Psoas muscle (tissue), 7 donors: ENCODE measurements at regions not wholly inside any gene's neighbourhood (a gene's known extent, or its start where the extent isn't known, plus 50 kb on each side); places are given as distances from the start of the nearest gene placed in this dataset.

Source experiments
- ATAC-seq, 4 donors: fragments of 200-7000 bp; cut with Tn5 transposase; one replicate each; pipeline ENCODE4 v1.9.1; 2020; ENCODE audit warnings: moderate library complexity in 3 of 4, mild to moderate bottlenecking in 2 of 4
- DNase-seq, 2 donors: peaks; one replicate each; pipeline ENCODE4 v3.0.0-alpha.2; 2020
- H3K27ac ChIP-seq: fragments of 200-600 bp; one replicate; pipeline ENCODE4 v1.8.0; 2022
- H3K27me3 ChIP-seq, 3 donors: fragments of 200-600 bp in 1 of 3; one replicate each; pipeline versions ENCODE4 v1.6.1 to v1.8.0; 2013 to 2022; ENCODE audit warnings: low read length in 2 of 3, mild to moderate bottlenecking in 2 of 3, moderate library complexity in 1 of 3; ENCODE audit not compliant: insufficient read depth in 3 of 3
- H3K36me3 ChIP-seq, 2 donors: fragments of 200-600 bp in 1 of 2; one replicate each; pipeline versions ENCODE4 v1.6.1 to v1.8.0; 2013 to 2022; ENCODE audit warnings: low read depth in 1 of 2, mild to moderate bottlenecking in 1 of 2, moderate library complexity in 1 of 2; ENCODE audit not compliant: insufficient read depth in 1 of 2
- H3K4me1 ChIP-seq: fragments of 200-600 bp; one replicate; pipeline ENCODE4 v1.8.0; 2022
- H3K4me3 ChIP-seq: fragments of 200-600 bp; one replicate; pipeline ENCODE4 v1.8.0; 2022; ENCODE audit warnings: mild to moderate bottlenecking
- H3K9me3 ChIP-seq: fragments of 200-600 bp; one replicate; pipeline ENCODE4 v1.8.0; 2022
- WGBS, 3 donors: extraction: QIAGEN DNeasy Blood & Tissue Kit; methylation state at CpG; one replicate each; pipeline versions ENCODE4 v1.1.6 to v1.1.7; 2013; 5-methylcytosine and 5-hydroxymethylcytosine counted together
- intact Hi-C, 2 donors: fragments of 100-400 bp; cut with DNase I; formaldehyde crosslinking; loops; one replicate each; pipeline versions ENCODE4 v1.11.0 to v1.14.2; 2022
- TF ChIP-seq, protein P1 (sequence below): fragments of 200-600 bp; IDR thresholded peaks from one replicate; pipeline ENCODE4 v1.8.0; 2022; ENCODE audit warnings: antibody characterized with exemption
- donor health status: healthy with polysubstance abuse.
- donor health status: DM: no; HTN: no; CAD: no; lungs with moderate emphysema.
- donor health status: Bipolar disorder and iron deficiency.
- donor health status: healthy.
- donor health status: DM: yes; HTN: yes; CAD: no.
- donor health status: DM: no; HTN: no; CAD: no.
- donor health status: DM: yes; HTN: yes; CAD: no.

DNA sequence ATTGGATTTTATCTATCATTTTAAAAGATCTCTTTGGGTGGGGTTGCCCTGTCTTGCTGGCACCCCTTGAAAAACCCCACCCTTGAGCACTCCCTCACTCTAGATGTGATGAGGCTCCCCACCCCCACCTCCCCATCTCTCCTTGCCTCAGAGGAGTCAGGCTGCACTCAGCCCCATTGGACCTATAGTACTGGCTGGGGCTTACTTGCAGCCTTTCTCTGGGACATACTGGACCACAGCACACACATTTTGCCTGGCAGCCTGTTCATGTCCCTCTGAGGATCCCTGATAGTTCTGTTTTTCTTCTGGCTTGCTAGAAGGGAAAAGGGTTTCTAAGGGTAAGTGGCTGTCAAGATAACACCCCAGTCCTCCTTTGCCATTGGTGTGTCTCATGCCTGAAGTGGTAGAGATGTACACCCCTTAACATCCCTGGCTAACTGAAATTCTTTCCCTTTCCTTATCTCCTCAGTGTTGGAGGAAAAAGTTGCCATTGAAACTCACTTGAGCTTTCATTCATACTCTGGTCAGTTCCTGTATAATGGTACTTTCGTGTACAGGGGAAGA, 553.4 kb upstream of the CITED2 start:
- no peak for ATAC-seq
- no peaks in the 10 kb centered on the region for H3K9me3 ChIP-seq
- no peak overlapping the region for H3K4me3 ChIP-seq
- WGBS, 3 donors: 74 to 90% (median 90%) methylated on average over 1 of the region's 1 CpG
- DNase-seq: no peak
- H3K36me3 ChIP-seq: no peaks in the 10 kb centered on the region
- no peaks in the 10 kb centered on the region for H3K4me1 ChIP-seq
- TF ChIP-seq, protein P1, sequence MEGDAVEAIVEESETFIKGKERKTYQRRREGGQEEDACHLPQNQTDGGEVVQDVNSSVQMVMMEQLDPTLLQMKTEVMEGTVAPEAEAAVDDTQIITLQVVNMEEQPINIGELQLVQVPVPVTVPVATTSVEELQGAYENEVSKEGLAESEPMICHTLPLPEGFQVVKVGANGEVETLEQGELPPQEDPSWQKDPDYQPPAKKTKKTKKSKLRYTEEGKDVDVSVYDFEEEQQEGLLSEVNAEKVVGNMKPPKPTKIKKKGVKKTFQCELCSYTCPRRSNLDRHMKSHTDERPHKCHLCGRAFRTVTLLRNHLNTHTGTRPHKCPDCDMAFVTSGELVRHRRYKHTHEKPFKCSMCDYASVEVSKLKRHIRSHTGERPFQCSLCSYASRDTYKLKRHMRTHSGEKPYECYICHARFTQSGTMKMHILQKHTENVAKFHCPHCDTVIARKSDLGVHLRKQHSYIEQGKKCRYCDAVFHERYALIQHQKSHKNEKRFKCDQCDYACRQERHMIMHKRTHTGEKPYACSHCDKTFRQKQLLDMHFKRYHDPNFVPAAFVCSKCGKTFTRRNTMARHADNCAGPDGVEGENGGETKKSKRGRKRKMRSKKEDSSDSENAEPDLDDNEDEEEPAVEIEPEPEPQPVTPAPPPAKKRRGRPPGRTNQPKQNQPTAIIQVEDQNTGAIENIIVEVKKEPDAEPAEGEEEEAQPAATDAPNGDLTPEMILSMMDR: no peak
- no peaks in the 10 kb centered on the region for H3K27me3 ChIP-seq
- no peak overlapping the region for H3K27ac ChIP-seq
- intact Hi-C loops: no loop called here

GRCh38 chr6:139927236-139927635, 552.8 kb upstream of the CITED2 start:
- Histone ChIP-seq H3K27me3 (no peaks in the 10 kb centered on the region), H3K4me3 (no peak overlapping the region), H3K36me3 (no peaks in the 10 kb centered on the region), H3K4me1 (no peaks in the 10 kb centered on the region), H3K27ac (no peak overlapping the region), H3K9me3 (no peaks in the 10 kb centered on the region)
- DNase-seq (no peak), ATAC-seq (peak in 2 of 4 donors; percentile 22 to 43)
- TF ChIP-seq, protein P1: no peak
- WGBS, 3 donors: 86 to 91% (median 90%) methylated on average over 2 of the region's 2 CpGs
- intact Hi-C loops: no loop called here

GRCh38 chr6:139926711-139927110, 552.3 kb upstream of the CITED2 start:
- TF ChIP-seq, protein P1: no peak
- 75 to 92% (median 77%) methylated on average over 3 of the region's 3 CpGs for WGBS, 3 donors
- ATAC-seq (no peak), DNase-seq (no peak)
- intact Hi-C loops: no loop called here
- no peaks in the 10 kb centered on the region for H3K27me3 ChIP-seq
- H3K4me3 ChIP-seq: no peak overlapping the region
- H3K4me1 ChIP-seq: no peaks in the 10 kb centered on the region
- H3K9me3 ChIP-seq: no peaks in the 10 kb centered on the region
- H3K27ac ChIP-seq: no peak overlapping the region
- H3K36me3 ChIP-seq: no peaks in the 10 kb centered on the region

GRCh38 chr6:139925894-139926641, 551.6 kb upstream of the CITED2 start:
- no peak for DNase-seq
- Histone ChIP-seq H3K27me3 (no peaks in the 10 kb centered on the region), H3K4me3 (no peak overlapping the region), H3K27ac (no peak overlapping the region), H3K9me3 (no peaks in the 10 kb centered on the region), H3K36me3 (no peaks in the 10 kb centered on the region), H3K4me1 (no peaks in the 10 kb centered on the region)
- WGBS, 3 donors: 45 to 63% (median 53%) methylated on average over 11 of the region's 11 CpGs
- intact Hi-C loops: no loop called here
- TF ChIP-seq, protein P1: no peak
- no peak for ATAC-seq
